Spleen (tissue), 11 donors: ENCODE measurements at regions not wholly inside any gene's neighbourhood (a gene's known extent, or its start where the extent isn't known, plus 50 kb on each side); places are given as distances from the start of the nearest gene placed in this dataset.

Experiments
- DNase-seq: peaks from one replicate; pipeline ENCODE4 v3.0.0-alpha.2; 2020
- H3K27ac ChIP-seq, 8 donors: fragments of 200-600 bp; sonication (generic) in 7 of 8; 1 replicate in 4 of 8; 2 replicates in 4 of 8; pipeline versions ENCODE4 v1.5.0 to v1.8.0; 2016 to 2021; ENCODE audit warnings: inconsistent platforms in 4 of 8, mild to moderate bottlenecking in 4 of 8, moderate library complexity in 1 of 8
- H3K27me3 ChIP-seq, 7 donors: fragments of 200-600 bp; sonication (generic) in 6 of 7; replicated peaks in 1 of 7; 1 replicate in 4 of 7; 2 replicates in 3 of 7; pipeline versions ENCODE4 v1.5.0 to v1.8.0; 2016 to 2021; ENCODE audit warnings: inconsistent platforms in 3 of 7, mild to moderate bottlenecking in 1 of 7
- H3K36me3 ChIP-seq, 6 donors: fragments of 200-600 bp; sonication (generic) in 5 of 6; 1 replicate in 4 of 6; 2 replicates in 2 of 6; pipeline versions ENCODE4 v1.5.0 to v1.8.0; 2016 to 2021; ENCODE audit warnings: inconsistent platforms in 2 of 6
- H3K4me1 ChIP-seq, 6 donors: fragments of 200-600 bp; sonication (generic) in 5 of 6; 1 replicate in 3 of 6; 2 replicates in 3 of 6; pipeline versions ENCODE4 v1.5.0 to v1.8.0; 2016 to 2021; ENCODE audit warnings: inconsistent platforms in 3 of 6
- H3K4me3 ChIP-seq, 8 donors: fragments of 200-600 bp; sonication (generic) in 7 of 8; 1 replicate in 4 of 8; 2 replicates in 4 of 8; pipeline versions ENCODE4 v1.5.0 to v1.8.0; 2016 to 2021; ENCODE audit warnings: inconsistent platforms in 4 of 8, mild to moderate bottlenecking in 4 of 8, moderate library complexity in 2 of 8
- H3K9me3 ChIP-seq, 8 donors: fragments of 200-600 bp; sonication (generic) in 7 of 8; 1 replicate in 4 of 8; 2 replicates in 4 of 8; pipeline versions ENCODE4 v1.5.0 to v1.8.0; 2016 to 2021; ENCODE audit warnings: inconsistent platforms in 4 of 8
- CTCF ChIP-seq, 11 experiments: fragments of 200-600 bp in 7 of 11; fragments of 450-650 bp in 4 of 11; sonication (generic) in 4 of 11; IDR thresholded peaks in 8 of 11; conservative IDR thresholded peaks in 3 of 11; 1 replicate in 7 of 11; 2 replicates in 4 of 11; pipeline versions ENCODE4 v1.4.0 to v1.8.0; 2016 to 2021; ENCODE audit warnings: antibody characterized with exemption in 11 of 11, inconsistent platforms in 4 of 11, mild to moderate bottlenecking in 1 of 11
- POLR2A ChIP-seq, 3 donors: fragments of 450-650 bp; IDR thresholded peaks; one replicate each; pipeline ENCODE4 v1.5.1; 2017; ENCODE audit warnings: antibody characterized with exemption in 3 of 3, mild to moderate bottlenecking in 1 of 3
- POLR2AphosphoS5 ChIP-seq, 3 donors: sonication (generic); formaldehyde crosslinking; IDR thresholded peaks; one replicate each; pipeline ENCODE4 v1.5.1; 2017; ENCODE audit warnings: antibody characterized with exemption in 3 of 3
- WGBS, 5 donors: extraction: QIAGEN DNeasy Blood & Tissue Kit in 3 of 5; methylation state at CpG; one replicate each; pipeline versions ENCODE4 v1.1.5 to v1.1.7; 2013 to 2018; 5-methylcytosine and 5-hydroxymethylcytosine counted together
- intact Hi-C: fragments of 100-400 bp; cut with DNase I; formaldehyde crosslinking; loops from one replicate; pipeline ENCODE4 v1.15.0; 2023; ENCODE audit warnings: low total_unique reads
- donor health status: healthy with polysubstance abuse.
- donor health status: DM: no; HTN: no; CAD: no; lungs with moderate emphysema.
- donor health status: DM: no; HTN: no; CAD: no.
- donor health status: Bipolar disorder and iron deficiency.
- donor health status: healthy.
- donor health status: DM: no; HTN: no; CAD: no.
- donor health status: DM: yes; HTN: yes; CAD: no.

- Histone ChIP-seq H3K27me3 (peaks cover 0 to 19% (median 0%) of the 10 kb centered on the region in 7 donors), H3K27ac (no peak overlapping the region), H3K9me3 (no peaks in the 10 kb centered on the region), H3K36me3 (no peaks in the 10 kb centered on the region), H3K4me1 (no peaks in the 10 kb centered on the region), H3K4me3 (no peak overlapping the region)
- TF ChIP-seq CTCF (IDR thresholded peaks at IDR 0.05 in 8 of 11, conservative IDR thresholded peaks at IDR 0.05 in 3 of 11) (no peak), POLR2A (IDR thresholded peaks at IDR 0.05) (no peak), POLR2AphosphoS5 (IDR thresholded peaks at IDR 0.05) (no peak)
- DNase-seq = no peak
- intact Hi-C loops = no loop called here
- WGBS, 5 donors = 38 to 67% (median 57%) methylated on average over 1 of the region's 1 CpG
Observed at GRCh38 chr2:65622499-65622898, 190.1 kb upstream of the SPRED2 start.

GRCh38 chr2:65620524-65620923 is 188.1 kb upstream of the SPRED2 start:
- WGBS, 5 donors = 79 to 100% (median 91%) methylated on average over 1 of the region's 1 CpG
- DNase-seq = no peak
- H3K9me3 ChIP-seq = no peaks in the 10 kb centered on the region
- H3K4me1 ChIP-seq = no peaks in the 10 kb centered on the region
- peaks cover 0 to 19% (median 0%) of the 10 kb centered on the region in 7 donors for H3K27me3 ChIP-seq
- no peak overlapping the region for H3K4me3 ChIP-seq
- no peaks in the 10 kb centered on the region for H3K36me3 ChIP-seq
- intact Hi-C loops = no loop called here
- no peak overlapping the region for H3K27ac ChIP-seq
- no peak for TF ChIP-seq POLR2A (IDR thresholded peaks at IDR 0.05)
- no peak for TF ChIP-seq POLR2AphosphoS5 (IDR thresholded peaks at IDR 0.05)
- no peak for TF ChIP-seq CTCF (IDR thresholded peaks at IDR 0.05 in 8 of 11, conservative IDR thresholded peaks at IDR 0.05 in 3 of 11)

- no peaks in the 10 kb centered on the region for H3K4me1 ChIP-seq
- peaks cover 0 to 19% (median 0%) of the 10 kb centered on the region in 7 donors for H3K27me3 ChIP-seq
- no peak for DNase-seq
- H3K4me3 ChIP-seq = no peak overlapping the region
- 81 to 92% (median 88%) methylated on average over 2 of the region's 2 CpGs for WGBS, 5 donors
- H3K9me3 ChIP-seq = no peaks in the 10 kb centered on the region
- H3K27ac ChIP-seq = no peak overlapping the region
- intact Hi-C loops = no loop called here
- H3K36me3 ChIP-seq = no peaks in the 10 kb centered on the region
- TF ChIP-seq POLR2AphosphoS5 (IDR thresholded peaks at IDR 0.05) = no peak
Observed at GRCh38 chr2:65620026-65620425, 187.6 kb upstream of the SPRED2 start.

GRCh38 chr2:65615602-65616001 is 183.2 kb upstream of the SPRED2 start:
- 85 to 95% (median 93%) methylated on average over 2 of the region's 2 CpGs for WGBS, 5 donors
- no peak for TF ChIP-seq POLR2AphosphoS5 (IDR thresholded peaks at IDR 0.05)
- no peak for TF ChIP-seq CTCF (IDR thresholded peaks at IDR 0.05 in 8 of 11, conservative IDR thresholded peaks at IDR 0.05 in 3 of 11)
- TF ChIP-seq POLR2A (IDR thresholded peaks at IDR 0.05) = no peak
- no peak overlapping the region for H3K27ac ChIP-seq
- intact Hi-C loops = no loop called here
- no peaks in the 10 kb centered on the region for H3K36me3 ChIP-seq
- H3K4me3 ChIP-seq = no peak overlapping the region
- no peak for DNase-seq
- H3K9me3 ChIP-seq = no peaks in the 10 kb centered on the region
- H3K27me3 ChIP-seq = peaks cover 0 to under 1% (median 0%) of the 10 kb centered on the region in 7 donors
- H3K4me1 ChIP-seq = no peaks in the 10 kb centered on the region

- DNase-seq = no peak
- intact Hi-C loops = no loop called here
- WGBS, 5 donors = 78 to 93% (median 82%) methylated on average over 3 of the region's 3 CpGs
- Histone ChIP-seq H3K9me3 (no peaks in the 10 kb centered on the region), H3K27ac (no peak overlapping the region), H3K4me3 (no peak overlapping the region), H3K27me3 (no peaks in the 10 kb centered on the region), H3K4me1 (no peaks in the 10 kb centered on the region), H3K36me3 (no peaks in the 10 kb centered on the region)
- TF ChIP-seq CTCF (IDR thresholded peaks at IDR 0.05 in 8 of 11, conservative IDR thresholded peaks at IDR 0.05 in 3 of 11) (no peak), POLR2AphosphoS5 (IDR thresholded peaks at IDR 0.05) (no peak), POLR2A (IDR thresholded peaks at IDR 0.05) (no peak)
Observed at GRCh38 chr2:65613968-65614555, 181.7 kb upstream of the SPRED2 start.
